ENCODE measurements at regions not wholly inside any gene's neighbourhood (a gene's known extent, or its start where the extent isn't known, plus 50 kb on each side); places are given as distances from the start of the nearest gene placed in this dataset.

- Histone ChIP-seq H3K4me1 (ENCODE audit: control insufficient read depth, insufficient read depth, low read length) (no peaks in the 10 kb centered on the region), H3K36me3 (ENCODE audit: control insufficient read depth, insufficient read depth, low read length) (no peaks in the 10 kb centered on the region), H3K4me3 (ENCODE audit: low read depth in 2 of 2, low read length in 2 of 2) (no peak overlapping the region), H3K27ac (ENCODE audit: low read length) (no peak overlapping the region), H3K27me3 (ENCODE audit: control insufficient read depth, insufficient read depth, low read length) (no peaks in the 10 kb centered on the region), H3K9me3 (ENCODE audit: control insufficient read depth, insufficient read depth, low read depth, low read length) (no peaks in the 10 kb centered on the region)
- in situ Hi-C loops (cut with HindIII; ENCODE audit: low pct_unique_long_range_greater_than_20kb, low sequenced_read_pairs) = no loop called here
- no TSS peak for BruUV-seq (replicated peaks)
- DNase-seq (ENCODE audit: low read depth, low spot score) (no peak), ATAC-seq (no peak)
- POLR2A ChIA-PET = no interaction called here
- TF ChIP-seq TCF7L2 (IDR thresholded peaks at IDR 0.05; ENCODE audit: low read depth, low read length) (no peak), SIN3A (IDR thresholded peaks at IDR 0.05; ENCODE audit: borderline replicate concordance, insufficient read depth, low read depth, low read length) (no peak), POLR2AphosphoS5 (IDR thresholded peaks at IDR 0.05; ENCODE audit: low read depth, low read length) (no peak)
- TF ChIP-seq, protein P1, sequence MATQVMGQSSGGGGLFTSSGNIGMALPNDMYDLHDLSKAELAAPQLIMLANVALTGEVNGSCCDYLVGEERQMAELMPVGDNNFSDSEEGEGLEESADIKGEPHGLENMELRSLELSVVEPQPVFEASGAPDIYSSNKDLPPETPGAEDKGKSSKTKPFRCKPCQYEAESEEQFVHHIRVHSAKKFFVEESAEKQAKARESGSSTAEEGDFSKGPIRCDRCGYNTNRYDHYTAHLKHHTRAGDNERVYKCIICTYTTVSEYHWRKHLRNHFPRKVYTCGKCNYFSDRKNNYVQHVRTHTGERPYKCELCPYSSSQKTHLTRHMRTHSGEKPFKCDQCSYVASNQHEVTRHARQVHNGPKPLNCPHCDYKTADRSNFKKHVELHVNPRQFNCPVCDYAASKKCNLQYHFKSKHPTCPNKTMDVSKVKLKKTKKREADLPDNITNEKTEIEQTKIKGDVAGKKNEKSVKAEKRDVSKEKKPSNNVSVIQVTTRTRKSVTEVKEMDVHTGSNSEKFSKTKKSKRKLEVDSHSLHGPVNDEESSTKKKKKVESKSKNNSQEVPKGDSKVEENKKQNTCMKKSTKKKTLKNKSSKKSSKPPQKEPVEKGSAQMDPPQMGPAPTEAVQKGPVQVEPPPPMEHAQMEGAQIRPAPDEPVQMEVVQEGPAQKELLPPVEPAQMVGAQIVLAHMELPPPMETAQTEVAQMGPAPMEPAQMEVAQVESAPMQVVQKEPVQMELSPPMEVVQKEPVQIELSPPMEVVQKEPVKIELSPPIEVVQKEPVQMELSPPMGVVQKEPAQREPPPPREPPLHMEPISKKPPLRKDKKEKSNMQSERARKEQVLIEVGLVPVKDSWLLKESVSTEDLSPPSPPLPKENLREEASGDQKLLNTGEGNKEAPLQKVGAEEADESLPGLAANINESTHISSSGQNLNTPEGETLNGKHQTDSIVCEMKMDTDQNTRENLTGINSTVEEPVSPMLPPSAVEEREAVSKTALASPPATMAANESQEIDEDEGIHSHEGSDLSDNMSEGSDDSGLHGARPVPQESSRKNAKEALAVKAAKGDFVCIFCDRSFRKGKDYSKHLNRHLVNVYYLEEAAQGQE (IDR thresholded peaks at IDR 0.05; ENCODE audit: insufficient read depth in 1 of 2, low read depth in 2 of 2, low read length in 1 of 2) = no peak
- TF ChIP-seq, protein P2, sequence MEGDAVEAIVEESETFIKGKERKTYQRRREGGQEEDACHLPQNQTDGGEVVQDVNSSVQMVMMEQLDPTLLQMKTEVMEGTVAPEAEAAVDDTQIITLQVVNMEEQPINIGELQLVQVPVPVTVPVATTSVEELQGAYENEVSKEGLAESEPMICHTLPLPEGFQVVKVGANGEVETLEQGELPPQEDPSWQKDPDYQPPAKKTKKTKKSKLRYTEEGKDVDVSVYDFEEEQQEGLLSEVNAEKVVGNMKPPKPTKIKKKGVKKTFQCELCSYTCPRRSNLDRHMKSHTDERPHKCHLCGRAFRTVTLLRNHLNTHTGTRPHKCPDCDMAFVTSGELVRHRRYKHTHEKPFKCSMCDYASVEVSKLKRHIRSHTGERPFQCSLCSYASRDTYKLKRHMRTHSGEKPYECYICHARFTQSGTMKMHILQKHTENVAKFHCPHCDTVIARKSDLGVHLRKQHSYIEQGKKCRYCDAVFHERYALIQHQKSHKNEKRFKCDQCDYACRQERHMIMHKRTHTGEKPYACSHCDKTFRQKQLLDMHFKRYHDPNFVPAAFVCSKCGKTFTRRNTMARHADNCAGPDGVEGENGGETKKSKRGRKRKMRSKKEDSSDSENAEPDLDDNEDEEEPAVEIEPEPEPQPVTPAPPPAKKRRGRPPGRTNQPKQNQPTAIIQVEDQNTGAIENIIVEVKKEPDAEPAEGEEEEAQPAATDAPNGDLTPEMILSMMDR (IDR thresholded peaks at IDR 0.05) = no peak
- intact Hi-C loops (cut with micrococcal nuclease; ENCODE audit: unreplicated experiment) = no loop called here
- CTCF ChIA-PET = no interaction called here
Measured at GRCh38 chr18:45175511-45175910, 439.8 kb upstream of the SLC14A2 start.

- BruUV-seq (replicated peaks) = no TSS peak
- in situ Hi-C loops (cut with HindIII; ENCODE audit: low pct_unique_long_range_greater_than_20kb, low sequenced_read_pairs) = no loop called here
- intact Hi-C loops (cut with micrococcal nuclease; ENCODE audit: unreplicated experiment) = no loop called here
- Histone ChIP-seq H3K36me3 (ENCODE audit: control insufficient read depth, insufficient read depth, low read length) (no peaks in the 10 kb centered on the region), H3K27ac (ENCODE audit: low read length) (no peak overlapping the region), H3K4me1 (ENCODE audit: control insufficient read depth, insufficient read depth, low read length) (no peaks in the 10 kb centered on the region), H3K27me3 (ENCODE audit: control insufficient read depth, insufficient read depth, low read length) (no peaks in the 10 kb centered on the region), H3K4me3 (ENCODE audit: low read depth in 2 of 2, low read length in 2 of 2) (no peak overlapping the region), H3K9me3 (ENCODE audit: control insufficient read depth, insufficient read depth, low read depth, low read length) (no peaks in the 10 kb centered on the region)
- ATAC-seq (no peak), DNase-seq (ENCODE audit: low read depth, low spot score) (no peak)
- TF ChIP-seq SIN3A (IDR thresholded peaks at IDR 0.05; ENCODE audit: borderline replicate concordance, insufficient read depth, low read depth, low read length) (no peak), POLR2AphosphoS5 (IDR thresholded peaks at IDR 0.05; ENCODE audit: low read depth, low read length) (no peak), TCF7L2 (IDR thresholded peaks at IDR 0.05; ENCODE audit: low read depth, low read length) (no peak)
- TF ChIP-seq, protein P2 (IDR thresholded peaks at IDR 0.05) = no peak
- TF ChIP-seq, protein P1 (IDR thresholded peaks at IDR 0.05; ENCODE audit: insufficient read depth in 1 of 2, low read depth in 2 of 2, low read length in 1 of 2) = no peak
- ChIA-PET POLR2A (no interaction called here), CTCF (no interaction called here)
Measured at GRCh38 chr18:45186832-45187231, 428.4 kb upstream of the SLC14A2 start.

Data from Panc1 (cell line).